ENCODE measurements at regions not wholly inside any gene's neighbourhood (a gene's known extent, or its start where the extent isn't known, plus 50 kb on each side); places are given as distances from the start of the nearest gene placed in this dataset.

DNA sequence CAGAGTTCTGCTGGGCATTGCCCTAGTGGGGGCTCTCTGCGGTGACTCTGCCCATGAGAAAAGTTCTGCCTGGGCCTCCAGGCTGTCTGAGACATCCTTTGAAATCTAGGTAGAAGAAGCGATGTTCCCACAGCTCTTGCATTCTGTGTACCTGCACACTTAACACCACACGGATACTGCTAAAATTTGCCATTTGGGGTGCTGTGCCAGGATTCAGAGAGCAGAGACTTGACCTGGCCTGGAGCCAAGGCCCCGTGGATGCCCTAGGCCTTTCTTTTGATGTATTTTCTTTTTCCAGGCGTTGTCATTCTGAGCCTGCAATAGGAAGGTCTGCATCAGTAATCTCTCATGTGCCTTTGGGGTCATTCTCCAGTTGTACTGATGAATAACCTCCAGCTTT, 89.3 kb upstream of the IL12B start:
- WGBS: 71% methylated on average over 5 of the region's 5 CpGs
- intact Hi-C loops (cut with DNase I): no loop called here
- TF ChIP-seq POLR2AphosphoS5 (IDR thresholded peaks at IDR 0.05) (no peak), POLR2A (IDR thresholded peaks at IDR 0.05) (no peak)
- TF ChIP-seq, protein P1, sequence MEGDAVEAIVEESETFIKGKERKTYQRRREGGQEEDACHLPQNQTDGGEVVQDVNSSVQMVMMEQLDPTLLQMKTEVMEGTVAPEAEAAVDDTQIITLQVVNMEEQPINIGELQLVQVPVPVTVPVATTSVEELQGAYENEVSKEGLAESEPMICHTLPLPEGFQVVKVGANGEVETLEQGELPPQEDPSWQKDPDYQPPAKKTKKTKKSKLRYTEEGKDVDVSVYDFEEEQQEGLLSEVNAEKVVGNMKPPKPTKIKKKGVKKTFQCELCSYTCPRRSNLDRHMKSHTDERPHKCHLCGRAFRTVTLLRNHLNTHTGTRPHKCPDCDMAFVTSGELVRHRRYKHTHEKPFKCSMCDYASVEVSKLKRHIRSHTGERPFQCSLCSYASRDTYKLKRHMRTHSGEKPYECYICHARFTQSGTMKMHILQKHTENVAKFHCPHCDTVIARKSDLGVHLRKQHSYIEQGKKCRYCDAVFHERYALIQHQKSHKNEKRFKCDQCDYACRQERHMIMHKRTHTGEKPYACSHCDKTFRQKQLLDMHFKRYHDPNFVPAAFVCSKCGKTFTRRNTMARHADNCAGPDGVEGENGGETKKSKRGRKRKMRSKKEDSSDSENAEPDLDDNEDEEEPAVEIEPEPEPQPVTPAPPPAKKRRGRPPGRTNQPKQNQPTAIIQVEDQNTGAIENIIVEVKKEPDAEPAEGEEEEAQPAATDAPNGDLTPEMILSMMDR (IDR thresholded peaks at IDR 0.05): no peak

DNA sequence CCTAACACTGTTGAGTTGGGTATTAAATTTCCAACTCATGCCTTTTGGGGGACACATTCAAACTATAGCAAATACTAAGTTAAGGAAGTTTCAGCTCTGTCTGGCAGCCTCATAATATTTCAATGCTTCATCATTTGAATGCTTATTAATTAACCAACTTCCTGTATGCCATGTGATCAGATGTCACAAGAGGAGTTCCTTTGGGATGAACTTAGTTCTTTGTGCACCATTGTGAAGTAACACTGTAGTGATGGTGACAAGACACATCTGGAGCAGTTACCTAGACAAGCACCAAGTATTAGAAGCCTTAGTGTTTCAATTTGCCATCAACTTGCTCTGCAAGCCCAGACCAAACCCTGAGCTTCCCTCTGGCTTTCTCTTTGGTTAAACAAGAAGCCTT, 90.7 kb upstream of the IL12B start:
- Histone ChIP-seq H3K9me3 (no peaks in the 10 kb centered on the region), H3K27ac (no peak overlapping the region), H3K4me1 (replicated peaks) (no peaks in the 10 kb centered on the region), H3K27me3 (replicated peaks; ENCODE audit: insufficient read depth) (no peaks in the 10 kb centered on the region), H3K4me3 (no peak overlapping the region), H3K36me3 (no peaks in the 10 kb centered on the region)
- TF ChIP-seq, protein P1 (IDR thresholded peaks at IDR 0.05): no peak
- TF ChIP-seq POLR2AphosphoS5 (IDR thresholded peaks at IDR 0.05) (no peak), POLR2A (IDR thresholded peaks at IDR 0.05) (no peak)
- intact Hi-C loops (cut with DNase I): no loop called here
- no peak for DNase-seq (ENCODE audit: low spot score)

More for the DNA sequence above, 89.3 kb upstream of the IL12B start:
- H3K9me3 ChIP-seq: no peaks in the 10 kb centered on the region
- no peak overlapping the region for H3K4me3 ChIP-seq
- no peaks in the 10 kb centered on the region for H3K36me3 ChIP-seq
- H3K27ac ChIP-seq: no peak overlapping the region
- H3K4me1 ChIP-seq (replicated peaks): no peaks in the 10 kb centered on the region
- DNase-seq (ENCODE audit: low spot score): no peak
- H3K27me3 ChIP-seq (replicated peaks; ENCODE audit: insufficient read depth): no peaks in the 10 kb centered on the region

DNA sequence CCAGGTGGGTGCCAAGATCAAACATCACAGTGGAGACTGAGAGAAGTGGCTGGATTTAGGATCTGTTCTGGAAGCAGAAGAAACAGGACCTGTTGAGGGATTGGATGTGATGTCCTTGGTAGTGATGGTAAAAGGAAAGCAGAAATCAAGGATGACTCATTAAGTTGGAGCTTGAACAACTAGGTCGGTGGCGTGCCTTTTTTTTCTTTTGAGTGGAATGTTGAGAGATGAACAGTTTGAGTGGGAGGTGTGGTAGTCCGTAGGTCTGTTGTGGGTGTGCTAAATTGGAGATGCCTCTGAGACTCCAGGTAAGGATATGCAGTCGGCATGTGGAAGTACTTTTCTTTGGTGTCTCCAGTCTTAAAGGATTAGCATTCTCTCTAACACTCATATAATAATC, 92.1 kb upstream of the IL12B start:
- no peak for DNase-seq (ENCODE audit: low spot score)
- no peak overlapping the region for H3K27ac ChIP-seq
- TF ChIP-seq, protein P1 (IDR thresholded peaks at IDR 0.05): no peak
- no peak for TF ChIP-seq POLR2A (IDR thresholded peaks at IDR 0.05)
- no peak for TF ChIP-seq POLR2AphosphoS5 (IDR thresholded peaks at IDR 0.05)
- H3K27me3 ChIP-seq (replicated peaks; ENCODE audit: insufficient read depth): no peaks in the 10 kb centered on the region
- no peaks in the 10 kb centered on the region for H3K9me3 ChIP-seq
- WGBS: 60% methylated on average over 4 of the region's 4 CpGs
- intact Hi-C loops (cut with DNase I): no loop called here
- no peak overlapping the region for H3K4me3 ChIP-seq
- no peaks in the 10 kb centered on the region for H3K36me3 ChIP-seq
- H3K4me1 ChIP-seq (replicated peaks): no peaks in the 10 kb centered on the region

DNA sequence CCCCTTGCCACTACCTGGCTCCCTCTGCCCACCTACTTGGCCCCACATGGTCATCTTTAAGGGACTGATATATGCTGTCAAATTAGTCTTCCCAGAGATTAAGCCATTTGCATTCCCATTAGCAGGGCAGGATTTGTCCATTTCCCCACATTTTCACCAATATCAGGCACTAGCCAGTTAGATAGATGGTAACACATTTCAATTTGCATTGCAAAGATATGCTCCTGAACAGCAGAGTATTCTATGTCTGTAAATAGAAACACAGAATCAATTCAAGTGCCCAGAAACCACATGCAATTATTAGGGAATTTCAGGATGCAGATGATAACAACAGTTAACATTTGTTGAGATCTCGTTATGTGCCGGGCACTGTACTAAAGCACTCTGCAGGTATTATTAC, 92.6 kb upstream of the IL12B start:
- Histone ChIP-seq H3K36me3 (no peaks in the 10 kb centered on the region), H3K9me3 (no peaks in the 10 kb centered on the region), H3K4me1 (replicated peaks) (no peaks in the 10 kb centered on the region), H3K4me3 (no peak overlapping the region), H3K27me3 (replicated peaks; ENCODE audit: insufficient read depth) (no peaks in the 10 kb centered on the region), H3K27ac (no peak overlapping the region)
- TF ChIP-seq, protein P1 (IDR thresholded peaks at IDR 0.05): no peak
- no peak for TF ChIP-seq POLR2AphosphoS5 (IDR thresholded peaks at IDR 0.05)
- no peak for TF ChIP-seq POLR2A (IDR thresholded peaks at IDR 0.05)
- 86% methylated on average over 2 of the region's 2 CpGs for WGBS
- no peak for DNase-seq (ENCODE audit: low spot score)
- intact Hi-C loops (cut with DNase I): no loop called here

DNA sequence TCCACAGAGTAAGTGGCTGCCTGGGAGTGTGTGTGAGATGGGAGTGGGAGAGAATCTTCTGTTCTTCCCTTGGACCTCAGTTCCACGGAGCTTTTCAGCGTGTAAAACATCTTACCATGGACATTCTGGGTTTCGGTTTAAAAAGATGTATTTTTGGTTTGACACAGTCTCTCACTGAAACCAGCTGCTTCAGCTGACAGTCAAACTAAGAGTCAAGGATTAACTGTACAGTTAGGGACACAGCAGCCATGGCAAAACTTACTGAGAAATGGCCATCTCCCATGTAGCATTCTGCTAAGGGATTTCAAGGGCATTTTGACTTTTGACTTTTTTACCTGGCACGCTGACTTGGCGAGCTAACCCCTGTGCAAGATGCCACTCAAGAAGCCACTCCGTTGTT, 93.8 kb upstream of the IL12B start:
- TF ChIP-seq POLR2AphosphoS5 (IDR thresholded peaks at IDR 0.05): no peak
- TF ChIP-seq, protein P1 (IDR thresholded peaks at IDR 0.05): no peak
- no peak for TF ChIP-seq POLR2A (IDR thresholded peaks at IDR 0.05)
- no peaks in the 10 kb centered on the region for H3K9me3 ChIP-seq
- WGBS: 90% methylated on average over 6 of the region's 6 CpGs

More for the DNA sequence above, 93.8 kb upstream of the IL12B start:
- Histone ChIP-seq H3K27ac (no peak overlapping the region), H3K4me1 (replicated peaks) (no peaks in the 10 kb centered on the region), H3K27me3 (replicated peaks; ENCODE audit: insufficient read depth) (no peaks in the 10 kb centered on the region), H3K4me3 (no peak overlapping the region), H3K36me3 (no peaks in the 10 kb centered on the region)
- intact Hi-C loops (cut with DNase I): no loop called here
- no peak for DNase-seq (ENCODE audit: low spot score)
